ENCODE measurements at regions not wholly inside any gene's neighbourhood (a gene's known extent, or its start where the extent isn't known, plus 50 kb on each side); places are given as distances from the start of the nearest gene placed in this dataset.

DNA sequence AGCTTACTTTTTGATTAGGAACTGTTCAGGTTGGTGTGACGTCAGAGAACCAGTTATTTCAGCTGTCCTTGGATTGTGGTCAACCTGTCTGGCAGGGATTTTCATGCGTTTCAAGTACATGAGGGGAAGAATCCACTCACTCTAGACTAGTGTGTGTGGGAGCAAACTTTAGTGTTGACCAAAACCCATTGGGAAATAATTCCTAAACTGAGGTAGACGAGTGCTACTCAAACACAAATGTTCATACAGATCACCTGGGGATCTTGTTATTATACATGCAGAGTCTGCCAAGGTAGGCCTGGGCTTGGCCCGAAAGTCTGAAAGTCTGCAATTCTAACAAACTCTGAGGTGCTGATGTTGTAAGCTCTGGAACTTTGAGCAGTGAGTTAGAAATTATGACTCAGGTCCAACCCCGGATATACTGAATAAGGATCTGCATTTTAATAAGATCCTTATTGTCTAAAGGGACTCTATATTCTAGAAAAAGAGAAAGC is 111.1 kb upstream of the CREB5 start:
- no peak for TF ChIP-seq CTCF (IDR thresholded peaks at IDR 0.05)

GRCh38 chr7:28304290-28304689 is 108.0 kb upstream of the CREB5 start:
- TF ChIP-seq CTCF (IDR thresholded peaks at IDR 0.05), result no peak

GRCh38 chr7:28309704-28310459 is 102.4 kb upstream of the CREB5 start:
- no peak for TF ChIP-seq CTCF (IDR thresholded peaks at IDR 0.05)

DNA sequence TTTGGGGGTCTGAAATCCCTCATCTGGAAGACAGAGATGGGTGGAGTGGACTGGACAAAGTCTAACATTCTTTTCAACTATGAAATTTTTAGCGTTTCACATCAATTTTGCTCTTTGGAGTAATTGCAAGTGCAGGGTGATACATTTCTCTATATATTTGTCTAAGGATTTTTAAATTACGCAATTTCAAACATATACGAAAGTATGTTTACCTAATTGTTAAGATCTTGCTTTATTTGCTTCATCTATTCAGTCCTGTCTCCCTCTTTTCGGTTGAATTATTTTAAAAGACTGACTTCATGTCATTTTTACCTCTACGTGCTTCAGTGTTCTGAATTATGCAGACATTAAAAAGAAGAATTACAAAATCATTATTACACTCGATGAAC is 101.9 kb upstream of the CREB5 start:
- no peak for TF ChIP-seq CTCF (IDR thresholded peaks at IDR 0.05)

GRCh38 chr7:28311670-28312069 is 100.6 kb upstream of the CREB5 start:
- TF ChIP-seq CTCF (IDR thresholded peaks at IDR 0.05), result no peak

DNA sequence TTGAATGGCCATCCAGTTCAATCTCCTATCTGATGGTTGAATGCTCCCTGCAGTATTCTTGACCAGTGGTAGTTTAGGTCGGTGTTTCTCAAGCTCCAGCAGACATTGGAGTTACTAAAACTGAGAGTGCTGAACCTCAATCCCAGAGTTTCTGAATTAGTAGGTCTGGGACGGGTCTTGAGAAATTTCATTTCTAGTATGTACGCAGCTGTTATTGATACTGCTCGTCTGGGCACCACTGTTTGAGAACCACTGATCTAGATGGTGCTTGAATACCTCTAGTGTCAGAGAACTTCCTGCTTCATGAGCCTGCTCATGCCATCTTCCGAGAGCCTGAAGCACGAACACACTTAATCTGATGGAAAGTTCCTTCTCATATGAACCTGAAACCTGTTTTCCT is 99.4 kb upstream of the CREB5 start:
- no peak for TF ChIP-seq CTCF (IDR thresholded peaks at IDR 0.05)

GRCh38 chr7:28314841-28315240 is 97.5 kb upstream of the CREB5 start:
- TF ChIP-seq CTCF (IDR thresholded peaks at IDR 0.05), result no peak
